ENCODE measurements at regions not wholly inside any gene's neighbourhood (a gene's known extent, or its start where the extent isn't known, plus 50 kb on each side); places are given as distances from the start of the nearest gene placed in this dataset.

DNA sequence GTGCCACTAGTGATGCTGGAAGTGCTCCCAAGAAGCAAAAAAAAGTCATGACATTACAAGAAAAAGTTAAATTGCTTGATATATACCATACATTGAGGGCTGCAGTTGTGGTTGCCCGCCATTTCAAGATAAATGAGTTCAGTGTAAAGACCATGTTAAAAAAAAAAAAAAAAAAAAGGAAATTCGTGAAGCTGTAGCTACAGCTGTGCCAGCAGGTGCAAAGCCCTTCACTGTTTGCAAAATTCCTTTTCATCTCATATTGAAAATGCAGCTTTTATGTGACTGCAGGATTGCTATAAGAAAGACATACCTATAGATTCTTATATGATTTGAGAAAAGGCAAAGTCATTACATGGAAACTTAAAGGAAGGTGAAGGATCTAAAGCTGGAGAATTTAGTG lies 179.6 kb upstream of the POU5F2 start:
- TF ChIP-seq POLR2A (IDR thresholded peaks at IDR 0.05; ENCODE audit: low read length): no peak
- no peak for TF ChIP-seq GATA1 (IDR thresholded peaks at IDR 0.05; ENCODE audit: low read depth, low read length)
